IPS-NIHi11 (cell line): ENCODE measurements at regions not wholly inside any gene's neighbourhood (a gene's known extent, or its start where the extent isn't known, plus 50 kb on each side); places are given as distances from the start of the nearest gene placed in this dataset.
"Not testable (repeated sequence)": the region's sequence is repeated elsewhere in the genome, so short reads cannot be mapped to it uniquely, and the experiment has no call there.

Source experiments
- DNase-seq: peaks from one replicate; pipeline ENCODE4 v3.0.0; 2012; ENCODE audit warnings: mixed read lengths, low spot score

- no peak for DNase-seq
Measured at GRCh38 chr13:61215116-61215515, 200.5 kb downstream of the PCDH20 start.

- DNase-seq: no peak
Measured at GRCh38 chr13:61214551-61214950, 201.1 kb downstream of the PCDH20 start.

DNA sequence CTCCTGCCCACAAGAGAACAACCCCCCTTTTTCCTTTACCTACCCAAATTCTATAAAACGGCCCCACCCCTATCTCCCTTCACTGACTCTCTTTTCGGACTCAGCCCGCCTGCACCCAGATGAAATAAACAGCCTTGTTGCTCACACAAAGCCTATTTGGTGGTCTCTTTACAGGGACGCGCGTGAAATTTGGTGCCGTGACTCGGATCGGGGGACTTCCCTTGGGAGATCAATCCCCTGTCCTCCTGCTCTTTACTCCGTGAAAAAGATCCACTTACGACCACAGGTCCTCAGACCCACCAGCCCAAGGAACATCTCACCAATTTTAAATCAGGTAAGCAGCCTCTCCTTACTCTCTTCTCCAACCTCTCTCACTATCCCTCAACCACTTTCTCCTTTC, 209.8 kb downstream of the PCDH20 start:
- DNase-seq: not testable (repeated sequence)

DNA sequence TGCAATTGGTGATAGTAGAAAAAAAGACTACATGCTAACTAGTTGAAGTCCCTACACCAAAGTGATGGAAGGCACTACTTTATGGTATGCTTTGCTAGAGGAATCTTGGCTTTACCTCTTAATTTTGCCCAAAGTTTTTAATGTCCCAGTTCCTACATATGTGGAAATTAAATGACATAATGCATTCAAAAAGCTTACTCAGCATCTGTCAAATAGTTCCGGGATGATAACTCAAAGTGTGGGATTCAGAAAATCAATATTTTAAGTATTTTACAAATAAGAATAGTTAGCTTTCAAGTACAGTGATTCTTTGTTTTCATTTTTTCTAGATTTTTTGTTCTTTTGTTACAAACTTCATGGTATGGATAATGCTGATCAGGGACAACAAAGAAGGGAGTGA, 211.6 kb downstream of the PCDH20 start:
- no peak for DNase-seq

GRCh38 chr13:61202042-61202441, 213.6 kb downstream of the PCDH20 start:
- DNase-seq: peak; percentile 56

DNA sequence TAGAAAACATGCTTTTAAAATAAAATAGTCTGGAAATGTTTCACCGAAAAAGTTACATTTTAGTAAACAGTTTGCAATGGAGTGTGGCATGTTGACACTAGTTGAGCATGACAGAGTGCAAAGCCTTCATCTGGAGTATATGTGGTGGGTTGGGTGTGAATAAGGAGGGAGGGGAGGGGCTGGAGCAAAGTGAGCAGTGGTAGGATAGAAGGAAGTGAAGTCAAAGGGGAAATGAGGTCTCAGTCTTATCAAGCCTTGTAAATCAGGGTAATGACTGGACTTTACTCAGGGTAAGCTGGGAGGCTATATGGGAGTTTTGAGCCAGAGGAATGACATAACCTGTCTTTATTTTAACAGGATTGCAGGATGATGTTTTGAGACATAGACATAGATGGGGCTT, 222.8 kb downstream of the PCDH20 start:
- DNase-seq: no peak

- DNase-seq: no peak
Measured at GRCh38 chr13:61188057-61188456, 227.6 kb downstream of the PCDH20 start.

- no peak for DNase-seq
Measured at GRCh38 chr13:61187471-61187870, 228.2 kb downstream of the PCDH20 start.

DNA sequence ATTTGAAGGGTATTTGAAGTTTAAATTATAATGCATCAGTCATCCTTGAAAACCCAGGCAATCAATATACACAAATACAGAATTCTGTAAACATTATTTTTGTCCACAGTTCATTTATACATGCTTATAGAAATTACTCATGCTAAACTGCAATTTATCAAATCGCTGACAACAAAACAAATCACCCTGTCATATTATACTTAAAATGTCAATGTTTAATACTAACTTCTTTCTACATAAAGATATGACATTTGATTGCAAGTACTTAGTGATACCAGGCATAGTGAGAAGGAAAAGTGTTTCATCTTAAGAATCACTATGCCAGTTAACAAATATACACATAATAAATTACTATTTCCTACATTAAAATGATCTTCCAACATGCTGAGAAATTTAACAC, 232.0 kb downstream of the PCDH20 start:
- DNase-seq: no peak

- no peak for DNase-seq
Measured at GRCh38 chr13:61180234-61180633, 235.4 kb downstream of the PCDH20 start.

DNA sequence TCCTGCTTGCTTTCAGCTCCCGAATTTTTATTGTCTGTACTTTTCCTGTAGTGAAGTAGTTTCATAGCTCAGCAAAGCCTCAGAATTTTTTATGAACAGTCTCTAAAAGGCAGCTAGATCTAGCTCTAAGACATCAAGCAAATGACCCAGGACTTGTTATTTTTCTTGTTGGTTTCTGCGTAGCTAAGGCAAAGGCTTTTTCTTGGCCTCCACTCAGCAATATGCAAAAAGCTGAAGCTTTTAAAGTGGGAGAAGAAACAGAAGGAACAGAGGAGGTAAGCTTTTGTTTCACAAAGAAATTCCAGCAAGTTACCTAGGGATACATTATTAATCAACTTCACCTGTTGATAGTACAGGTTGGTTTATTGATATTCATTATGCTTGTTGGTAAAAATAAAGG, 235.9 kb downstream of the PCDH20 start:
- DNase-seq: no peak

DNA sequence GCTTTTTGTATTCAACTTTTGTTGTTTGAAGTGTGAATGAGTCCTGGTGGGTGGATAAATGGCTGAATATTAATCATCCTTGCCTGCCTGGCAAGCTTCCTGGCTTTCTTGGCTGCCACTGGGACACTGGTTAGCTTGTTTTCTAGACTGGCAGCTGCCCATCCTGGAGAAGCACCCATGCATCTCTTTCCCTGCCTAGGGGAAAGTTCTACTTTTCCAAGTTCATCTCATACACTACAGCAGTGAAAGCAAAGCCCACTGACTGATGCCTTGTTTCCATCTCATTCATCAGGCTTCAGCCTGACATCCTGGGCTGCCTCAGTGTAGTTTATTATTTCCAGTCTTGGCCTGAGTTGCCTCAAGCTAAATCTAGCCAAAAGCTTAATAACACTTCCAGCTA, 244.8 kb downstream of the PCDH20 start:
- DNase-seq: no peak

DNA sequence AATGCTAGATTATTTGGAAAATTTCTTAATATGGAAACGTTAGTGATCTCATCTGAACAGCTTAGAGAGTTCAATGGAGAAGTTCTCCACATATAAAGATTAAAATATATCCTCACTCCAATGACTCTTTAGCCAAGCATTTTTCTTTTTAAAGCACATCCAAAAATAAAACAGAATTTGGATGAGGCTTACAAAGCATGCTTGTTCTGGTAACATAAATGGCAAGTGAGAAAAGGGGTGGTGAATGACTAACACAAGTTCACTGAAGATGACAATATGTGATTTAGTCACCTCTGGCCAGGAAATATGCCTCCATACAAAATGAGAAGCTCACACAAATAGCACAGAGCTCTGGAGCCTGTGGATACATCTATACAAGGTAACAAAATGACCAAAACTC, 253.0 kb downstream of the PCDH20 start:
- DNase-seq: no peak

DNA sequence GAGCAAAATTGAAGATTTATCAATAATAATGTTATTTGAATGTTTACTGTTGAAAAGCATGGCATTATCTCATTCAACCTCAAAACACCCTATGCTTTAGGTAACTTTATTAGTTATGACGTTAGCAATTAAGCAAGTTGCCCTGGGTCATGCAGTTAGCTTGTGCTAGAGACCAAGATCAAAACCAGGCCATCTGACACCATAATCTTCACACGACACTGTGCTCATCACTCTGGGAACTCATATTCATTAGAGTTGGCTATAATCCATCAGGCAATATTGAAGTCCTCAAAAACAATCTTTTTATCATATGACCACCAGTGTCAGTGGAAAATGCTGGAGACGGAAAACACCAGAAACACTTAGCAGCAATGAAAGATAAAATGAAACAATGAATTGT, 253.5 kb downstream of the PCDH20 start:
- no peak for DNase-seq

DNA sequence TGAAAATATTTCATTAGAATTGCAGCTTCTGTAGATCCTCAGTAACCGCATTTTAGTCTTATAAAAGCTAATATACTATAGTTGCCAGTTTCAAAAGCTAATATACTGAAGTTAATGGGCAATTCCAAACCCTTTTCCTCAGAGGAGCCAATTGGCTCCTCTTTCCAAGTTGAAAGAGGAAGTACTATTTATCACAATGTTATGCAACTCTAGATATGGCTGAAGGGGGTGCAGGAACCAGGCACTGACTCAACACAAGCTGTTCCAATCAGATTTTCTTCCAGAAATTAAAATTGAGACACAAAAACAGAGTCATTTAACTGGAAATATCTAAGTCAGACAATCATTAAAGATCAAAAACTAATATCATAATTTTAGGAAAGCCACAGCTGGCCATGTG, 258.9 kb downstream of the PCDH20 start:
- DNase-seq: no peak

DNA sequence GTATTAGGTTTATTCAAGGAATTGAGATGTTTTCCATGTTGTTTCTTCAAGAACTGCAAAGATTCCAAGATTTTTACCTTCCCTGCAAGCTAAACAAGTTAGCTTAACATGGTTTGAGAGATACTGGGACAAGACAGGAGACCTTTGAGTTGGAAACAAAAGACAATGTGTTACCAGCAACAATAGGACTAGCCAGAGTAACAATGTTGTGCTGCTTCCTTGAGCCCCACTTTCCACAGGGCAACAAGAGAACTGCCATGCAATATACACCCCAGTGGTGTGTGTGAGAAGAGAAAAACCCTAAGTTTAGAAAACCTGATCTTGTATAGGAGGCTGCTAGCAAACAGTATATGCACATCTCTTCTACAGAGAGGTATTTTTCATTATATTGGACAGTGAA, 264.6 kb downstream of the PCDH20 start:
- DNase-seq: peak; percentile 8

GRCh38 chr13:61149331-61149730, 266.3 kb downstream of the PCDH20 start:
- DNase-seq: no peak

DNA sequence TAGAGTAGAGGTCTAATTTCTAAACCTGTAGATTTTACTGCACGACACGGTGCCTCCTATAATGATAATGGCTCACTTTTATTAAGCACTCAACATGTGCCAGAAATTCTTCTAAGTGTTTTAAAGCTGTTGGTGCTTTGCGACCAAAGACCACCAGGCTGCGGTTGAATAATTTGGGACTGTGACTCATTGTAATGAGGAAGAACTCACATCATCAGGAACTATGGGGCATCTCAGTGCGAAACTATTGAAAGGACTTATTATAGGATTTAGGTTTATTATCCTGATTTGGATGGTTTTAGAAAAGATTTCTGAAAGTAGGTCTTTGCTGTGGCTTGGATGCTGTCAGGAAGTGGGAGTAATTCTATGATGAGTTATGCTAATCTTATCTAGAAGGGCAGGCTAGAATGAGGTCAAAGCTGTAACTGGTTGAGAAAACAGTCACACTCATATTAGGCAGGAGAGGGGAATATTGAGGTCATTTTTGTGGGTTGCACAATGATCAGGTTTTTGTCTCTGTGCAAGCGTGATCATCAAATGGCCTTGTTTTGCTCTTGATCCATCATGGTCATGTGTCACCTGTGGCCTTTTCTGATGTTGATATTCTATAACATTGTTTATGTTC, 266.8 kb downstream of the PCDH20 start:
- DNase-seq: no peak

GRCh38 chr13:61148211-61148610, 267.4 kb downstream of the PCDH20 start:
- no peak for DNase-seq

DNA sequence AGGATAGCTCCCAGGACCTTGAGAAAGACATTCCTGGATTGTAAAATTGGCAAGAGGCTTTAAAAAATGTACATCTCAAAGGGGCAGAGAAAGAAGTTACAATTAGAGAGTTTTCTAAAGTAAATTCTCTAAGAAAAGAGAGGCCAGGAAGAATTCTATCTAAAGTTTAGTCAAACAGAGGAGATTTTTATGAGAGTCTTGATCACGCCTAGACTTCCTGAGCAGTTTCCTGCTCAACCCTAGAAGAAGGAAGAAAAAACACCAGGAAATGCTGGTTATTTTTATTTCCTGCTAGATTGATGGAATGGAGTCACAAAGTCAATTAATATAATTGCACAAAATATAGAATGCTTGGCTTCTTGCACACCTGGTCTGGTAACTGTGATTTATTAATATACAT, 269.1 kb downstream of the PCDH20 start:
- DNase-seq: no peak

- no peak for DNase-seq
Measured at GRCh38 chr13:61146158-61146557, 269.5 kb downstream of the PCDH20 start.

- DNase-seq: no peak
Measured at GRCh38 chr13:61144834-61145593, 270.6 kb downstream of the PCDH20 start.

DNA sequence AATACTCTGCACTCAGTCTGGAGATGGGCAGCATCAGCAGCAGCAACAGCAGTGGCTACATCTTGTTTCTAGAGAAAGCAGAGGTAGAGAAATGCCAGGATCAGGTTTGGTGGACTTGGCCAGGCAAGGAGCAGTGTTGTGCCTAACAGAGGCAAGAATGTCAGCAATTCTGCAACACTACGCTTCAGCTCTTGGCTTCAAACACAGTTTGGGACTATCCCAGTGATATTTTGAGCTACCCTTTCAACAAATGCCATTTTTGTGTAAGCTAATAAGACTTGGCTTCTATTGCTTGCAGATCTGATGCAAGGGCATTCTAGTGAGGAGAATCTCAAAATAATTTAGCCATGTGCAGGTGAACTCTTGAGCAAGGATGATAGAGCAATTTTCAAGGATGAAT, 271.3 kb downstream of the PCDH20 start:
- no peak for DNase-seq

DNA sequence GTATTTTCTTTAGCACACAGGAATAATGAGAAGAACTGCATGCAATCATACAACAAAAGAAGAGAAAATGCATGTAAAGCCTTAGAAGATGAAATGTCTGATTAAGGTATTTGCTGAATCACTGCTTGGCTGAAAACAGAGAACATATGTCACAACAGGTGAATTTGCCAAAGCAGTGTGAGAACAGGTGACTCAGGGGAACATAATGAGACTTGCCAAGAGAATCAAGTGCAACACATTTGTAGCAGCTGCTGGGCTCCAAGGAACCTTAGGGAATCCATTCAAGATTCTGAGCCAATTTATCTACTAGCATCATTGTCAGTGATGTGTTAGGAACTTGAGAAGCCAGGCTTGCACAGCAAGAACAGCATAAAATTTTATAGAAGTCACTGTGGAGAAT, 273.1 kb downstream of the PCDH20 start:
- no peak for DNase-seq
